ENCODE measurements at regions not wholly inside any gene's neighbourhood (a gene's known extent, or its start where the extent isn't known, plus 50 kb on each side); places are given as distances from the start of the nearest gene placed in this dataset.
A peak's percentile ranks its signal among the peaks of the same experiment; 100 is the strongest.

DNA sequence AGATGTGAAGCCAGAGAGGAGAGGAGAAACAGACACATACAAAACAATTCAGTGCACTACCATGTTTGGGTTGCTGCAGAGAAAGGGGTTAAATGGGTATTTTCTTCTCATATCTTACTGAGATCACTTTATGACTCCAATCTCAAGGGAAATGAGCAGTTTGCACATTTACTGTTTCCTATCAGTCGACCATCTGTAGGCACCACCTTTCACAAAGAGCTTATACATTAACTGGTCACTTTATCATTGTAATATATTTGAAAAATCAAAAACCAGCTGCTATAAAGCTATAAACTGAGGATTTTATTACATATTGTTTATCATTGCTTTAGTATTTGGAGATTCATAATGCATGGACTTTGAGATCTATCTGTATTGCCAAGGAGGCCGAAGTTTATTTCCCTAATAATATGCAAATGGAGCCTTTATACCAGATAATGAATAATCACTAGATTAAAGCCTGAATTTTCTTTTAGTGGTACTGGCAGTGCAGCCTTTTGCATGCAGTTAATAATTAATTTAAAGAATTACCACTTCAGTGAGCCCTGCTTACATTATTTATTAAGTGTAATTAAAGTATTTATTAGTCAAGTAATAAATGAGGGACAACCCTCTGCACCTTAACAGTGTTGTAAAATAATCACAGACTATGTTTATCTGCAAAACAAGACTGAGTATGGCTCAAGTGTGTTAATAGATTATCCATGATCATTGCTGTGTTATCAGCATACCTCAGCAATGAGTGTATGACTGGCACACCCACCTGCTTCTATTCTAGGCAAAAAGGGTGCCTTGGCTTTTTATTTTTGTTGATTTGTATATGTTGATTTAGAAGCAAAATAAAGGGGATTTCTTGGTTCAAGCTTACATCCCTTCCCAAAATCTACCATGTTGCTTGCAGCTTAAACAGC lies 167.7 kb upstream of the SLC14A2 start:
- no peak for DNase-seq

DNA sequence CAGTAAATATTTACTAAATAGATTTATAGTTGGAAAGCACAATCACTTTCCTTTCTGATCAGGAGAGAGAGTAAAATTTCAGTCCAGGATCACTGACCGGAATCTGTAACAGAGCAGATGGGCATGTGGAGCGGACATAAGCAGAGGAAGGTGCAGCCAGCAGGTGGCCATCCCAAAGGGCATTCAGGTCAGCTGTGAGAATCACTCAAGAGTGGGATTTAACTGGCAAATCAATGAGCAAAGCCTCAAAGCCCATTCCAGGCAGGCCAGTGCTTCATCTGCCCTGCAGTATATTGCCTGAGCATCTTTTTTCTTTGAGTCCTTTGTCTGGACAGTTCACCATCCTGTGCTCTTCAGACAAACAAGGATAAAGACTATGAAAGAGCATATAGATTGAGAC lies 166.4 kb upstream of the SLC14A2 start:
- DNase-seq, result no peak

GRCh38 chr18:45449418-45450227 lies 165.7 kb upstream of the SLC14A2 start:
- DNase-seq, result peak; percentile 51 to 56

DNA sequence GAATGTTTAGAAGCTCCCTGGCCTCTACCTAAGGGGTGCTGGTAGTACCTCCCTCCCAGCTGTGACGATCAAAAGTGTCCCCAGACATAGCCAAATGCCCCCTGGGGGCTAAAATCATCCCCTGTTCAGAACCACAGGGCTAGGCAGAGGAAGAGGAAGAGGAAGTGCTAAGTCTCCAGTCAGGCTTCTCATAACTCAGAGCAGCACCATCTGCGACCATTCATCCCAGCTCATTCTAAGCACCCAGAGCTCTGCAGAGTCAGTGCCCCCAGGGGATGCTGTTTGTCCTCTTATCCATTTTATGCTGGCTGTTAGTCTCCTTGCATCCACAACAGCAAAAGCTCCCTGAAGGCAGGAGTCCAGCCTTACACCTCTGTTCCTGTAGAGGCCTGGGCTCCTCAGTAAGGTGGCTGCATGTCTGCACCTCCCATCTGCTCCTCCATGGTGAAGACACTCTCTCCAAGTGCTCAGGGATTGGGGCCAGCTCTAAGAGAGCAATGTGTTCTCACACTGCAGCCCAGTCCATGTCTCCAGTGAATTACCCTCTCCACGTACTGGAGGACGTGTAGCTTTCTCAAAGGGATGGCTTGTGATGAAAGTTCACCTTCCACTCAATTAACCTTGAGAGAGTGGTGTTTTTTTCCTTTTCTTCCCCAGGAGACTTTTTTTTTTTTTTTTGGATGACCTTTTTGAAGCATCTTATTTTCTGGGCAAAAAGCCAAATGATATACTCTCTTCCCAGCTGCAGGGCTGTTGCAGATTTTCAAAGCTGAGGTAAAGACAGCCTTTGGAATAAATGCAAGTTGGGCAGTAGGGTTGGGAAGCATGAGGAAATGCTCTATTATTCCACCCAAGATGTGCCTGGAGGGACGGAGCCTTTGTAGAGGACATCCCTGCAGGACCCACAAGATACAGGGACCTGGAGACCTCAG lies 158.9 kb upstream of the SLC14A2 start:
- peak in 1 of 2 experiments; percentile 47 for DNase-seq

DNA sequence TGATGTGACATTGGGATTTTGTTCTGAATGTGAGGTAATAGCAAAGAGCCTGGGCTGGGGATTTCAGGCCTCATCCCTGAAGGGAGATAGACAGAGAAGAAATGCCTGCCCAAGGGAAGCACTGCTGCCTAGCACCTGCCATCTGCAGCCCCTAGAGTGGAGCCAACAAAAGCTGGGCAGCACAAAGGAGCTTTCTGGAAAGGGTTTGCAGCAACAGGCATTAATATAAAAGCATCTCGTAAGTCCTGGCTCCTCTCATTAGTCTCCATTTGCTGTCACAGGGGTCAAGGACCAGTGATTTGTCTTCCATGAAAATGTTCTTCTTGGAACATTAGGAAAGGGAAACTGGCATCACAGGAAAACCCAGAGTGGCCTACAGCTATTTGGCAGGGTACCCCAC lies 157.2 kb upstream of the SLC14A2 start:
- no peak for DNase-seq

- no peak for DNase-seq
Measured at GRCh38 chr18:45462179-45462578, 153.1 kb upstream of the SLC14A2 start.

- no peak for DNase-seq
Measured at GRCh38 chr18:45463451-45463850, 151.8 kb upstream of the SLC14A2 start.

- no peak for DNase-seq
Measured at GRCh38 chr18:45464619-45465018, 150.7 kb upstream of the SLC14A2 start.

DNA sequence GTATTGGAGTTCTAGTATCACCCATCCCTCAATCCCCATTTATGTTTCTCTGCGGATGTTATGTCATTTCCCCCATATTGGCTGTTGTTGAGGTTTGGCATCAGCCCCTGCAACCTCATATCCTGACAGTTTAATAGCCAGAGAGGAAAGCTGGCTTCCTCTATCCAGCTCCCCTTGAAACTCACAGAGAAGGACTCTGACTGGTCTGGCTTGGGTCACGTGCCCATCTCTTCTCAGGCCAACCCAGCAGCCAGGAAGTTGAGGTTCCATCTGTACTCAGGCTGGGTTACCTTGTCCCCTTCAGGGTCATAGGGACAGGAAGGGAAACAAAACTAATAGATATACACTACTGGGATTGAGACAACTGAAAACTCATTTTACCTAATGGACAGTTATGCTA lies 148.0 kb upstream of the SLC14A2 start:
- no peak for DNase-seq

DNA sequence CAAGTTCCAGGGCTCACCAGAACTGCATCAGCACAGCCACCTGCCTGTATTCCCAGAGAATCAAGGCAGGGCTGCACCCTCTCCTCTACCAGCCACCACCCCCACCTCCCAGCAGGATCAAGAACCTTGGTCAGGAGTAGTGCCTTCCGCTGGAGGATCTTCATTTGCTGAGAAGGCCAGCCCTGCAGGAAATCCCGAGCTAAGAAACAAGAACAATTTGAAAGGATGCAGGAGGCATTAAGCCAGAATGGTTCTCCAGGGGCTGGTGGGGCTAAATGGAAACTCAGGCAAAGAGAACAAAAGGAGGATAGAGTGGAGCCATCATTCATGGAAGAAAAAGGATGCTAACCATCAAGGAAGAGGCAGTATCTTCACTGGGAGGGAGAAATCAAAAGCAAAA lies 147.3 kb upstream of the SLC14A2 start:
- no peak for DNase-seq

GRCh38 chr18:45478889-45479288 lies 136.4 kb upstream of the SLC14A2 start:
- no peak for DNase-seq

GRCh38 chr18:45480219-45481015 lies 134.9 kb upstream of the SLC14A2 start:
- no peak for DNase-seq

DNA sequence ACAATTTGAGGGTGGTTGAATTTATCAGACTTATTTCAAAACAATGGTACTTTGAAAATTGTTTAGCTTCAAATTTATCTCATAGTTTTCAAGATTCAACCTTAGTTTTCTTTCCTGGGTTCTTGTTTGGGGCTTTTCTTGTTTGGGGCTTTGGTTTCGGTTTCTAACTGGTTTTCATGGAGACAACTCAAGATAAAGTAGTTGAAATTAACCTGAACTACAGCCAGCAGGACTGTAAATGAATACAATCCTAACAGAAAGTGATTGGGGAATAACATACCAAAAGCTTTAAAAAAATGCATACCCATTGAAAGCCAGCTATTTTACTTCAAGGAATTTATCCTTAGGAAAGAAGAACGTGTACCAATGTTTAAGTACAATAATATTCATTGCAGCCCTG lies 133.5 kb upstream of the SLC14A2 start:
- no peak for DNase-seq

DNA sequence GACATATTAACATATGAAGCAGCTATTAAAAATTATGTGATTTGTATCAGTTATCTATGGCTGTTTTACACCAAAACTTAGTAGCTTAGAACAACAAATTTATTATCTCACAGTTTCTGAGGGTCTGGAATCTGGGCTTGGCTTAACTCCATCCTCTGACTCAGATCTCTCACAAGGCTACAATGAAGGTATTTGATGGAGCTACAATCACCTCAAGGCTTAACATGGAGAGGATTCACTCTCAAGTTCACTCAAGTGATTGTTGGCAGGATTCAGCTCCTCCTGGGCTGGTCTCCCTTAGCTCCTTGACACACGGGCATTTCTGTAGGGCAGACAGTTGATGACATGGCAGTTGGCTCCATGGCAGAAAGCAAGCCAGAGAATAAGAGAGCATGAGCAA lies 133.0 kb upstream of the SLC14A2 start:
- no peak for DNase-seq

GRCh38 chr18:45487581-45487980 lies 127.7 kb upstream of the SLC14A2 start:
- no peak for DNase-seq

GRCh38 chr18:45488645-45489044 lies 126.6 kb upstream of the SLC14A2 start:
- DNase-seq, result no peak

GRCh38 chr18:45493830-45494229 lies 121.4 kb upstream of the SLC14A2 start:
- DNase-seq, result no peak

- DNase-seq, result no peak
Measured at GRCh38 chr18:45494811-45495210, 120.5 kb upstream of the SLC14A2 start.

GRCh38 chr18:45496741-45497140 lies 118.5 kb upstream of the SLC14A2 start:
- DNase-seq, result no peak

GRCh38 chr18:45497595-45498286 lies 117.5 kb upstream of the SLC14A2 start:
- DNase-seq, result no peak

GRCh38 chr18:45498287-45498658 lies 117.0 kb upstream of the SLC14A2 start:
- DNase-seq, result no peak

All from NCI-H187 (cell line).